Gastrocnemius medialis (tissue), 4 donors: ENCODE measurements at regions not wholly inside any gene's neighbourhood (a gene's known extent, or its start where the extent isn't known, plus 50 kb on each side); places are given as distances from the start of the nearest gene placed in this dataset.

Source experiments
- ATAC-seq, 2 donors: fragments of 150-250 bp; one replicate each; pipeline ENCODE4 v1.9.1; 2016
- DNase-seq, 2 donors: peaks; one replicate each; pipeline ENCODE4 v3.0.0-alpha.2; 2019
- H3K27ac ChIP-seq, 4 donors: fragments of 200-600 bp; sonication (generic); 1 replicate in 1 of 4; 2 replicates in 3 of 4; pipeline ENCODE4 v1.5.1; 2016 to 2018; ENCODE audit warnings: mild to moderate bottlenecking in 2 of 4, moderate library complexity in 1 of 4
- H3K27me3 ChIP-seq, 3 donors: fragments of 200-600 bp; sonication (generic) in 2 of 3; 1 replicate in 1 of 3; 2 replicates in 2 of 3; pipeline versions ENCODE4 v1.5.1 to v1.6.0; 2016 to 2019; ENCODE audit warnings: mild to moderate bottlenecking in 1 of 3, moderate library complexity in 1 of 3
- H3K36me3 ChIP-seq, 2 donors: fragments of 200-600 bp; sonication (generic) in 1 of 2; one replicate each; pipeline ENCODE4 v1.5.1; 2017 to 2018
- H3K4me1 ChIP-seq, 2 donors: fragments of 200-600 bp; sonication (generic) in 1 of 2; one replicate each; pipeline ENCODE4 v1.5.1; 2016 to 2017; ENCODE audit warnings: mild to moderate bottlenecking in 2 of 2
- H3K4me3 ChIP-seq, 4 donors: fragments of 200-600 bp; sonication (generic) in 3 of 4; 1 replicate in 1 of 4; 2 replicates in 3 of 4; pipeline ENCODE4 v1.5.1; 2016 to 2019; ENCODE audit warnings: mild to moderate bottlenecking in 2 of 4
- H3K9me3 ChIP-seq, 3 donors: fragments of 200-600 bp; sonication (generic) in 2 of 3; 1 replicate in 1 of 3; 2 replicates in 2 of 3; pipeline ENCODE4 v1.5.1; 2016 to 2019
- CTCF ChIP-seq, 5 experiments: fragments of 450-650 bp in 3 of 5; fragments of 200-600 bp in 2 of 5; sonication (generic) in 2 of 5; IDR thresholded peaks in 4 of 5; conservative IDR thresholded peaks in 1 of 5; 1 replicate in 4 of 5; 2 replicates in 1 of 5; pipeline ENCODE4 v1.5.1; 2016 to 2019; ENCODE audit warnings: antibody characterized with exemption in 5 of 5, mild to moderate bottlenecking in 3 of 5, moderate library complexity in 3 of 5
- POLR2A ChIP-seq, 2 donors: fragments of 450-650 bp; IDR thresholded peaks; one replicate each; pipeline ENCODE4 v1.6.1; 2017; ENCODE audit warnings: antibody characterized with exemption in 2 of 2, mild to moderate bottlenecking in 2 of 2, moderate library complexity in 2 of 2
- in situ Hi-C, 4 donors: fragments of 200-750 bp; cut with MboI; loops; one replicate each; pipeline versions ENCODE4 v1.15.0 to v1.8.0; 2017; ENCODE audit warnings: low sequenced_read_pairs in 4 of 4
- intact Hi-C: fragments of 100-400 bp; cut with DNase I; formaldehyde crosslinking; loops from one replicate; pipeline ENCODE4 v1.15.1; 2023; ENCODE audit warnings: low total_unique reads

DNA sequence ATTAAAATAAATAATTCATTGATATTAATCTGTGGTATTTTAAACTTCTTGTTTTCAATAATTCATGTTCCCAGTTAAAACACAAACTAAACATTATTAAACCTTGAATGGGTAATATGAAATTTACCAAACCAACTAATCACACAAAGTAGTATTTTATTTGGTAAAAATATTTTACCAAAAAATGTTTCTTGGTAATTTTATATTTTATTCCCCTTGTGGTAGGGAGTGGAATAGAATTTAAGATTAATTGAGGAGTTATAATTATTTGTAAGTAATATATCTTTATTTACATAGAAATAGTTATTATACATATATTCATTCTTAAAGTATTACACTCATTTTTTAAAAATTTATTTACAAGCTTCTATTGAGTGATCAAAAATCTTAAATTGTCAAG, 1350.9 kb downstream of the OTOL1 start:
- ATAC-seq: no peak
- intact Hi-C loops: no loop called here

GRCh38 chr3:162863579-162863978, 1367.0 kb downstream of the OTOL1 start:
- TF ChIP-seq POLR2A (IDR thresholded peaks at IDR 0.05) (no peak), CTCF (IDR thresholded peaks at IDR 0.05 in 4 of 5, conservative IDR thresholded peaks at IDR 0.05 in 1 of 5) (no peak)
- Histone ChIP-seq H3K27ac (no peak overlapping the region), H3K4me3 (no peak overlapping the region), H3K9me3 (no peaks in the 10 kb centered on the region), H3K36me3 (no peaks in the 10 kb centered on the region), H3K4me1 (no peaks in the 10 kb centered on the region), H3K27me3 (no peaks in the 10 kb centered on the region)
- DNase-seq (no peak), ATAC-seq (no peak)
- intact Hi-C loops: no loop called here
- in situ Hi-C loops: no loop called here

More for the DNA sequence above, 1350.9 kb downstream of the OTOL1 start:
- Histone ChIP-seq H3K27ac (no peak overlapping the region), H3K4me3 (no peak overlapping the region), H3K9me3 (no peaks in the 10 kb centered on the region), H3K36me3 (no peaks in the 10 kb centered on the region), H3K4me1 (no peaks in the 10 kb centered on the region), H3K27me3 (no peaks in the 10 kb centered on the region)
- in situ Hi-C loops: no loop called here
- TF ChIP-seq POLR2A (IDR thresholded peaks at IDR 0.05) (no peak), CTCF (IDR thresholded peaks at IDR 0.05 in 4 of 5, conservative IDR thresholded peaks at IDR 0.05 in 1 of 5) (no peak)
- DNase-seq: no peak

- in situ Hi-C loops (no loop called here), intact Hi-C loops (no loop called here)
- no peaks in the 10 kb centered on the region for H3K9me3 ChIP-seq
- no peak overlapping the region for H3K27ac ChIP-seq
- DNase-seq: no peak
- ATAC-seq: no peak
- no peaks in the 10 kb centered on the region for H3K4me1 ChIP-seq
- no peaks in the 10 kb centered on the region for H3K27me3 ChIP-seq
- TF ChIP-seq CTCF (IDR thresholded peaks at IDR 0.05 in 4 of 5, conservative IDR thresholded peaks at IDR 0.05 in 1 of 5) (no peak), POLR2A (IDR thresholded peaks at IDR 0.05) (no peak)
- no peak overlapping the region for H3K4me3 ChIP-seq
- H3K36me3 ChIP-seq: no peaks in the 10 kb centered on the region
Measured at GRCh38 chr3:162865466-162865865, 1368.9 kb downstream of the OTOL1 start.

GRCh38 chr3:162879021-162879562, 1382.5 kb downstream of the OTOL1 start:
- Histone ChIP-seq H3K4me3 (no peak overlapping the region), H3K27ac (no peak overlapping the region), H3K4me1 (no peaks in the 10 kb centered on the region), H3K36me3 (no peaks in the 10 kb centered on the region), H3K27me3 (no peaks in the 10 kb centered on the region), H3K9me3 (no peaks in the 10 kb centered on the region)
- in situ Hi-C loops (no loop called here), intact Hi-C loops (no loop called here)
- DNase-seq (no peak), ATAC-seq (no peak)
- TF ChIP-seq CTCF (IDR thresholded peaks at IDR 0.05 in 4 of 5, conservative IDR thresholded peaks at IDR 0.05 in 1 of 5) (no peak), POLR2A (IDR thresholded peaks at IDR 0.05) (no peak)

GRCh38 chr3:162884373-162884772, 1387.8 kb downstream of the OTOL1 start:
- in situ Hi-C loops: no loop called here
- no peak for TF ChIP-seq POLR2A (IDR thresholded peaks at IDR 0.05)
- TF ChIP-seq CTCF (IDR thresholded peaks at IDR 0.05 in 4 of 5, conservative IDR thresholded peaks at IDR 0.05 in 1 of 5): no peak
- intact Hi-C loops: no loop called here
- Histone ChIP-seq H3K27me3 (no peaks in the 10 kb centered on the region), H3K27ac (no peak overlapping the region), H3K4me3 (no peak overlapping the region), H3K4me1 (no peaks in the 10 kb centered on the region), H3K9me3 (no peaks in the 10 kb centered on the region), H3K36me3 (no peaks in the 10 kb centered on the region)
- DNase-seq (no peak), ATAC-seq (no peak)
